ENCODE measurements at regions not wholly inside any gene's neighbourhood (a gene's known extent, or its start where the extent isn't known, plus 50 kb on each side); places are given as distances from the start of the nearest gene placed in this dataset.

DNA sequence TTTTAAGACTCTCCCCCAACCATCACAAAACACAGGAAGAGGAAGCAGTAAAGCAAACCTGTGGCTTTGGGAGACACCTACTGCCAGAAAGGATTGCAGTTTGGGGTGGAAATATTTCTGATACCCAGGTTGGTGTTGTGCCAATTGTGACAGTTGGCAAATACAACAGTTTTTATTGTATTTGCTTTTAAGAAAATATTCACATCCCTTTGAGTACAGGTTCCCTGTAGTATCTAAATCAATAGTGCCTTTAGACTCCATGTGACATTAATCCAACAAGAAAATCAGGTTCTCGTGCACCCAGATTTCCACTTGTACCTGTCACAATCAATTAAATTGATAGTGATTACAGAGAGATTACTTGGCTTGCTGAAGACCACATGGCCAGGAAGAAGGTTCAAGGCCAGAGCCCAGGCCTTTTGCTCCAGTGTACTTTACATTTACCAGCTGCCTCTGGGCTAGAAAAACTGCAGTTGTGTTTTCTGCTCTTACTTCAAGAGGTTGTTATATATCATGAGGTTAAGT, 361.2 kb downstream of the ATP23 start:
- TF ChIP-seq, protein P1, sequence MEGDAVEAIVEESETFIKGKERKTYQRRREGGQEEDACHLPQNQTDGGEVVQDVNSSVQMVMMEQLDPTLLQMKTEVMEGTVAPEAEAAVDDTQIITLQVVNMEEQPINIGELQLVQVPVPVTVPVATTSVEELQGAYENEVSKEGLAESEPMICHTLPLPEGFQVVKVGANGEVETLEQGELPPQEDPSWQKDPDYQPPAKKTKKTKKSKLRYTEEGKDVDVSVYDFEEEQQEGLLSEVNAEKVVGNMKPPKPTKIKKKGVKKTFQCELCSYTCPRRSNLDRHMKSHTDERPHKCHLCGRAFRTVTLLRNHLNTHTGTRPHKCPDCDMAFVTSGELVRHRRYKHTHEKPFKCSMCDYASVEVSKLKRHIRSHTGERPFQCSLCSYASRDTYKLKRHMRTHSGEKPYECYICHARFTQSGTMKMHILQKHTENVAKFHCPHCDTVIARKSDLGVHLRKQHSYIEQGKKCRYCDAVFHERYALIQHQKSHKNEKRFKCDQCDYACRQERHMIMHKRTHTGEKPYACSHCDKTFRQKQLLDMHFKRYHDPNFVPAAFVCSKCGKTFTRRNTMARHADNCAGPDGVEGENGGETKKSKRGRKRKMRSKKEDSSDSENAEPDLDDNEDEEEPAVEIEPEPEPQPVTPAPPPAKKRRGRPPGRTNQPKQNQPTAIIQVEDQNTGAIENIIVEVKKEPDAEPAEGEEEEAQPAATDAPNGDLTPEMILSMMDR (IDR thresholded peaks at IDR 0.05): peak in 7 of 12 donors; percentile 13 to 49 (median 28)
- no peak for TF ChIP-seq POLR2A (IDR thresholded peaks at IDR 0.05)
